Liver (tissue), 8 donors: ENCODE measurements at regions not wholly inside any gene's neighbourhood (a gene's known extent, or its start where the extent isn't known, plus 50 kb on each side); places are given as distances from the start of the nearest gene placed in this dataset.

Experiments used
- DNase-seq: peaks from one replicate; pipeline ENCODE4 v3.0.0-alpha.2; 2017; ENCODE audit warnings: low spot score
- H3K27ac ChIP-seq, 2 donors: one replicate each; pipeline ENCODE4 v1.7.0; 2013; ENCODE audit warnings: inconsistent platforms in 2 of 2, low read length in 2 of 2, control low read depth in 1 of 2, low read depth in 1 of 2, mild to moderate bottlenecking in 1 of 2
- H3K27me3 ChIP-seq, 4 donors: one replicate each; pipeline versions ENCODE4 v1.6.1 to v1.7.0; 2013; ENCODE audit warnings: low read length in 3 of 4, inconsistent platforms in 1 of 4, mild to moderate bottlenecking in 1 of 4, moderate library complexity in 1 of 4; ENCODE audit not compliant: control insufficient read depth in 4 of 4, insufficient read depth in 4 of 4
- H3K36me3 ChIP-seq, 4 donors: one replicate each; pipeline versions ENCODE4 v1.6.1 to v1.7.0; 2013; ENCODE audit warnings: low read length in 3 of 4, mild to moderate bottlenecking in 3 of 4, low read depth in 1 of 4, moderate library complexity in 1 of 4; ENCODE audit not compliant: control insufficient read depth in 4 of 4, insufficient read depth in 3 of 4
- H3K4me1 ChIP-seq, 4 donors: one replicate each; pipeline versions ENCODE4 v1.6.1 to v1.7.0; 2013; ENCODE audit warnings: low read length in 3 of 4, mild to moderate bottlenecking in 3 of 4, moderate library complexity in 1 of 4; ENCODE audit not compliant: control insufficient read depth in 4 of 4, insufficient read depth in 4 of 4
- H3K4me3 ChIP-seq, 3 donors: one replicate each; pipeline versions ENCODE4 v1.6.1 to v1.7.0; 2013; ENCODE audit warnings: low read length in 3 of 3, control low read depth in 1 of 3, low read depth in 1 of 3, mild to moderate bottlenecking in 1 of 3
- H3K9ac ChIP-seq, 2 donors: one replicate each; pipeline ENCODE4 v1.7.0; 2013; ENCODE audit warnings: low read length in 2 of 2, mild to moderate bottlenecking in 2 of 2, moderate library complexity in 2 of 2, control low read depth in 1 of 2, low read depth in 1 of 2
- H3K9me3 ChIP-seq, 4 donors: one replicate each; pipeline versions ENCODE4 v1.6.1 to v1.7.0; 2013; ENCODE audit warnings: low read length in 3 of 4; ENCODE audit not compliant: control insufficient read depth in 4 of 4
- CTCF ChIP-seq: fragments of 150-350 bp; IDR thresholded peaks from 2 replicates; pipeline ENCODE4 v1.5.1; 2017; ENCODE audit warnings: improper control_type of control experiment, low read depth, low read length; ENCODE audit not compliant: missing input control
- EGR1 ChIP-seq, 2 donors: IDR thresholded peaks; 2 replicates each; pipeline ENCODE4 v1.6.1; 2016 to 2018; ENCODE audit warnings: antibody characterized with exemption in 2 of 2, low read depth in 2 of 2
- FOXA2 ChIP-seq: IDR thresholded peaks from 2 replicates; pipeline ENCODE4 v1.6.1; 2016; ENCODE audit warnings: antibody characterized with exemption
- GABPA ChIP-seq, 2 donors: IDR thresholded peaks in 1 of 2; conservative IDR thresholded peaks in 1 of 2; 2 replicates each; pipeline ENCODE4 v1.6.1; 2016; ENCODE audit warnings: antibody characterized with exemption in 2 of 2, mild to moderate bottlenecking in 1 of 2, moderate library complexity in 1 of 2
- HNF4A ChIP-seq, 2 donors: conservative IDR thresholded peaks; 2 replicates each; pipeline ENCODE4 v1.6.1; 2016; ENCODE audit warnings: antibody characterized with exemption in 2 of 2, mild to moderate bottlenecking in 2 of 2
- JUND ChIP-seq, 2 donors: IDR thresholded peaks; 2 replicates each; pipeline ENCODE4 v1.6.1; 2016; ENCODE audit warnings: antibody characterized with exemption in 2 of 2
- NR2F2 ChIP-seq: IDR thresholded peaks from 2 replicates; pipeline ENCODE4 v1.6.1; 2016; ENCODE audit warnings: antibody characterized with exemption
- RAD21 ChIP-seq, 2 donors: IDR thresholded peaks; 2 replicates each; pipeline ENCODE4 v1.6.1; 2016; ENCODE audit warnings: antibody characterized with exemption in 2 of 2, mild to moderate bottlenecking in 2 of 2
- RXRA ChIP-seq, 2 donors: IDR thresholded peaks; 2 replicates each; pipeline ENCODE4 v1.6.1; 2017 to 2018; ENCODE audit warnings: antibody characterized with exemption in 2 of 2, mild to moderate bottlenecking in 1 of 2
- SP1 ChIP-seq: IDR thresholded peaks from 2 replicates; pipeline ENCODE4 v1.6.1; 2018; ENCODE audit warnings: antibody characterized with exemption, mild to moderate bottlenecking
- TAF1 ChIP-seq: conservative IDR thresholded peaks from 2 replicates; pipeline ENCODE4 v1.6.1; 2016; ENCODE audit warnings: antibody characterized with exemption, mild to moderate bottlenecking
- WGBS: extraction: QIAGEN DNeasy Blood & Tissue Kit; methylation state at CpG from one replicate; pipeline ENCODE4 v1.1.7; 2013; 5-methylcytosine and 5-hydroxymethylcytosine counted together
- TF ChIP-seq, protein P1 (sequence below): IDR thresholded peaks from 2 replicates; pipeline ENCODE4 v1.6.1; 2016; ENCODE audit warnings: antibody characterized with exemption
- donor health status: healthy.
- donor health status: healthy.
- donor health status: healthy.
- donor health status: healthy.
- donor health status: healthy.

DNA sequence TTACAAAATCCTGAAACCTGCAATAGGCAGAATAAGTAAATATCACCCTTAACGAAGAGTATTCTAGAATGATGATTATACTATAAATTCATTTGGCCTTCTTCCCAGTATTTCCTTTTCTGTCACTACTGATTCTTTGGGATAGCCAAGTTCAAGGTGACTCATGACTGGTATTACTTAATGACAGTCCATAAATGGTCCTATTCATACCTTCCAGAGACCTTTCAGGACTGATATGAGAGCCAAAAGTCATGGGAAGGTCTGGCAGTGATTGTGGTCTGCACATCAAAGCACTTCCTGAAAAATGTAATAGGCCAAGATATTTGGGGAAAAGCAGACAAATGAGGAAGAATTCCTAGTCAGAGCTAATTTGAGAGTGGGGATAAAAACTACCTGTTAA is 239.6 kb upstream of the FAM47A start (continued):
- no peak for TF ChIP-seq JUND (IDR thresholded peaks at IDR 0.05)
- TF ChIP-seq TAF1: no peak
- TF ChIP-seq SP1: no peak
- no peak for TF ChIP-seq RXRA (IDR thresholded peaks at IDR 0.05)
- TF ChIP-seq FOXA2: no peak

- no peaks in the 10 kb centered on the region for H3K27me3 ChIP-seq
- no peak overlapping the region for H3K27ac ChIP-seq
- WGBS: 26% methylated on average over 4 of the region's 4 CpGs
- no peak overlapping the region for H3K9ac ChIP-seq
- no peaks in the 10 kb centered on the region for H3K4me1 ChIP-seq
- no peaks in the 10 kb centered on the region for H3K36me3 ChIP-seq
- TF ChIP-seq HNF4A (conservative IDR thresholded peaks at IDR 0.05): no peak
- no peak for TF ChIP-seq FOXA2
- TF ChIP-seq CTCF: peak; percentile 55
- TF ChIP-seq GABPA (IDR thresholded peaks at IDR 0.05 in 1 of 2, conservative IDR thresholded peaks at IDR 0.05 in 1 of 2): no peak
- TF ChIP-seq SP1: no peak
- peak; percentile 85 to 88 for TF ChIP-seq RAD21 (IDR thresholded peaks at IDR 0.05)
- TF ChIP-seq, protein P1, sequence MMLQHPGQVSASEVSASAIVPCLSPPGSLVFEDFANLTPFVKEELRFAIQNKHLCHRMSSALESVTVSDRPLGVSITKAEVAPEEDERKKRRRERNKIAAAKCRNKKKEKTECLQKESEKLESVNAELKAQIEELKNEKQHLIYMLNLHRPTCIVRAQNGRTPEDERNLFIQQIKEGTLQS: no peak
- H3K4me3 ChIP-seq: no peak overlapping the region
- H3K9me3 ChIP-seq: no peaks in the 10 kb centered on the region
- DNase-seq: no peak
These were observed 233.4 kb upstream of the FAM47A start for GRCh38 chrX:34365471-34365870.

DNA sequence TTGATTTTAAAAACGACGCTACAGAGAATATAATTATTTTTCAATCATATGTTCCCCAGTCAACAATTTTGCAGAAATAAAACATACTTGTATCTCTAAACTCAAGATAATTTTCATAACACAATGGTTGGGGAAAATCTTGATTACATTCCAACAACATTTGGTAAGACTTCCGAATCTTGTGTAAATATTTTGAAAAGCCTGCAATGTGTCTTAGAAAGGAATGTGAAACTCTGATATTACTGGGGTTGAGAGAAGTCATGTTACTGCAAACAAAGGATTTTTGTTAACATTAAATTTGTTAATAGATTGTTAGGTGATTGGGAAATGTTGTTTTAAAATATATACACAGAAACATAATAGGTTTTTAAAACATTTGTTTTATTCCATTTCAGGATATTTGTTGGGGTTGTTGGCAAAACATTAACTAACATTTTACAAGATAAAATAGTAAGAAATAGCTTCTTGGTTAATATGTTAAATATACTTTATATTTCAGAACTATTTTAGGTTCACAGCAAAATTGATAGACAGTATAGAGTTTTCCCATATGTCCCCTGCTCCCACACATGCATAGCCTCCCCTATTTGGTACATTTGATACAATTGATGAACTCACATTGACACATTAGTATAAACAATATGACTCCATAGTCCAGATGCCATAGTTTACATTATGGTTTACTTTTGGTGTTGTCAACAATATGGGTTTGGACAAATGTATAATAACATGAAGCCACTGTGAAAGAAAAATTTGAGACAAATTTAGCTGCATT is 218.6 kb upstream of the FAM47A start:
- 53% methylated on average over 3 of the region's 3 CpGs for WGBS
- no peak for TF ChIP-seq NR2F2
- no peak for TF ChIP-seq CTCF
- TF ChIP-seq EGR1 (IDR thresholded peaks at IDR 0.05; ENCODE audit: low read depth in 2 of 2): no peak
- Histone ChIP-seq H3K27ac (no peak overlapping the region), H3K9ac (no peak overlapping the region), H3K36me3 (no peaks in the 10 kb centered on the region), H3K4me1 (peaks cover 0 to 2% (median 0%) of the 10 kb centered on the region in 4 donors), H3K9me3 (no peaks in the 10 kb centered on the region), H3K27me3 (no peaks in the 10 kb centered on the region), H3K4me3 (no peak overlapping the region)
- DNase-seq: no peak
